ENCODE measurements at regions not wholly inside any gene's neighbourhood (a gene's known extent, or its start where the extent isn't known, plus 50 kb on each side); places are given as distances from the start of the nearest gene placed in this dataset.

DNA sequence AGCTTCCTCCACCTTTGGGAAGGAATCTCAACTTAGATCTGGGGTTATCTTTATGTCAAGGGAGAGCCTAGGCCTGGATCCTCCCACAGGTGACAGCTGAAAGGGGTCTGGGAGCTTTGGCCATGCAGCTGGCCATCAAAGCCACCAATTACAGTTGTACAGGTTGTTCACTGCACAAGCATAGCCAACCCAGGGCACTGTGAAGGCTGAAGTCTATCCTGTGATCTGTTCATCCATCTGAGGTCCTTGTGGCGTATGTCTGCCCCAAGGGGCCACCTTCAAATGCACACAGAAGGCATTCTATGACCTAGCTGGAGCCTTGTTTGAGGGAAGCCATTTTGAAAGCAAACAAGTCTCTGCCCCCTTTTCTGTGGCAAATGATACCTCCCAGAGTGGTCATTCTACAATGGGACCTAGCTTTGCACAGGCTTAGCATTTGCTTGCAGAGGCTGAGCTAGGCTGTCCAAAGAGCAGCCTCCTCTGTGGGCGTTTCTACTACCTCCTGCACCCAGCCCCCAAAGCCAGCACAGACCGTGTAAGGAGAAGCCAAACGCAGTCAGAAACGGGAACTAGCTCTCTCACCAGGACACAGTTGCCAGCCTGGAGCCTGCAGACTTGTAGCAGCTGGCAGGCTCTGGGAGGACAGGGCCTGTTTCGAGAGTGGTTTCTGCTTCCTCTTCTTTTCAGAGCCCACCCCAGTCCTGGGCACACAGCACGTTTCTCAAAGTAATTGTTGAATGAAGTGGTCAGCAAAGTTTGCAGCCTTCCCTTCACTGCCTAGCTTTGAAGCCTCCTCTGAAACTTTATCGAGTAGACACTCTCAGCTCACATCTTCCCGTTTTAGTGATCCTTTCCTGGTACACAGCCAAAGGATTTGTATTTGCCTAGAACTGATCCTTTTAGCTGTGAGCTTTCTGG is 157.3 kb upstream of the SMAD3 start:
- Histone ChIP-seq H3K27ac (peak overlapping the region; percentile 71 to 83 (median 79)), H3K4me3 (no peak overlapping the region), H3K4me1 (peaks cover 0 to 40% (median 26%) of the 10 kb centered on the region in 4 donors), H3K9me3 (no peaks in the 10 kb centered on the region), H3K27me3 (no peaks in the 10 kb centered on the region), H3K36me3 (no peaks in the 10 kb centered on the region)
- DNase-seq = peak; percentile 88
- TF ChIP-seq POLR2AphosphoS5 (IDR thresholded peaks at IDR 0.05) = peak in 3 of 4 donors; percentile 28 to 65 (median 64)
- no peak for TF ChIP-seq EP300 (IDR thresholded peaks at IDR 0.05)
- intact Hi-C loops (cut with DNase I) = no loop called here
- 38 to 59% methylated on average over 9 of the region's 9 CpGs for WGBS, 2 donors

DNA sequence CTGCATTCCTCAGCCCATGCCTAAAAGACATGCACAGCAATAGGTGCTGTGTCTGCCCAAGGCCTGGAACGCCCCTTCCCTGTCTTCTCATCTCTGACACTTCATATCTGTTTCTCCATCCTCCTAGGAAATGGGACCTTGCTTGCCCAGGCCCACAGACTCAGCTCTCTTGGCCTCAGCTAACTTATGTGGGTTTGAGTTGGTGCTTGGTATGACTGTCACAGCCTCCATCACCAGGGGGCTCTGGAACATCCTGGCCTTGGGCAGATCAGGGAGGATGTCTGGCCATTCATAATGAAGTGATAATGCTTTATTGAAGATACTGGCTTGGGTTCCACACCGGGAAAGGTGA is 156.7 kb upstream of the SMAD3 start:
- H3K36me3 ChIP-seq = no peaks in the 10 kb centered on the region
- intact Hi-C loops (cut with DNase I) = no loop called here
- no peak overlapping the region for H3K4me3 ChIP-seq
- WGBS, 2 donors = 49 to 88% methylated on average over 2 of the region's 2 CpGs
- H3K9me3 ChIP-seq = no peaks in the 10 kb centered on the region
- peak overlapping the region; percentile 71 to 83 (median 79) for H3K27ac ChIP-seq
- peaks cover 0 to 37% (median 25%) of the 10 kb centered on the region in 4 donors for H3K4me1 ChIP-seq
- TF ChIP-seq POLR2AphosphoS5 (IDR thresholded peaks at IDR 0.05) (no peak), EP300 (IDR thresholded peaks at IDR 0.05) (no peak), POLR2A (IDR thresholded peaks at IDR 0.05) (no peak)
- TF ChIP-seq, protein P1, sequence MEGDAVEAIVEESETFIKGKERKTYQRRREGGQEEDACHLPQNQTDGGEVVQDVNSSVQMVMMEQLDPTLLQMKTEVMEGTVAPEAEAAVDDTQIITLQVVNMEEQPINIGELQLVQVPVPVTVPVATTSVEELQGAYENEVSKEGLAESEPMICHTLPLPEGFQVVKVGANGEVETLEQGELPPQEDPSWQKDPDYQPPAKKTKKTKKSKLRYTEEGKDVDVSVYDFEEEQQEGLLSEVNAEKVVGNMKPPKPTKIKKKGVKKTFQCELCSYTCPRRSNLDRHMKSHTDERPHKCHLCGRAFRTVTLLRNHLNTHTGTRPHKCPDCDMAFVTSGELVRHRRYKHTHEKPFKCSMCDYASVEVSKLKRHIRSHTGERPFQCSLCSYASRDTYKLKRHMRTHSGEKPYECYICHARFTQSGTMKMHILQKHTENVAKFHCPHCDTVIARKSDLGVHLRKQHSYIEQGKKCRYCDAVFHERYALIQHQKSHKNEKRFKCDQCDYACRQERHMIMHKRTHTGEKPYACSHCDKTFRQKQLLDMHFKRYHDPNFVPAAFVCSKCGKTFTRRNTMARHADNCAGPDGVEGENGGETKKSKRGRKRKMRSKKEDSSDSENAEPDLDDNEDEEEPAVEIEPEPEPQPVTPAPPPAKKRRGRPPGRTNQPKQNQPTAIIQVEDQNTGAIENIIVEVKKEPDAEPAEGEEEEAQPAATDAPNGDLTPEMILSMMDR (IDR thresholded peaks at IDR 0.05) = no peak
- H3K27me3 ChIP-seq = no peaks in the 10 kb centered on the region
- no peak for DNase-seq

GRCh38 chr15:66909381-66909890 is 156.0 kb upstream of the SMAD3 start:
- intact Hi-C loops (cut with DNase I) = no loop called here
- no peaks in the 10 kb centered on the region for H3K9me3 ChIP-seq
- WGBS, 2 donors = 84 to 88% methylated on average over 7 of the region's 7 CpGs
- peak overlapping the region; percentile 71 to 83 (median 79) for H3K27ac ChIP-seq
- no peaks in the 10 kb centered on the region for H3K36me3 ChIP-seq
- no peaks in the 10 kb centered on the region for H3K27me3 ChIP-seq
- peaks cover 0 to 31% (median 21%) of the 10 kb centered on the region in 4 donors for H3K4me1 ChIP-seq
- no peak for DNase-seq
- no peak overlapping the region for H3K4me3 ChIP-seq
- TF ChIP-seq, protein P1 (IDR thresholded peaks at IDR 0.05) = no peak
- TF ChIP-seq EP300 (IDR thresholded peaks at IDR 0.05) = no peak
- no peak for TF ChIP-seq POLR2AphosphoS5 (IDR thresholded peaks at IDR 0.05)
- no peak for TF ChIP-seq POLR2A (IDR thresholded peaks at IDR 0.05)

DNA sequence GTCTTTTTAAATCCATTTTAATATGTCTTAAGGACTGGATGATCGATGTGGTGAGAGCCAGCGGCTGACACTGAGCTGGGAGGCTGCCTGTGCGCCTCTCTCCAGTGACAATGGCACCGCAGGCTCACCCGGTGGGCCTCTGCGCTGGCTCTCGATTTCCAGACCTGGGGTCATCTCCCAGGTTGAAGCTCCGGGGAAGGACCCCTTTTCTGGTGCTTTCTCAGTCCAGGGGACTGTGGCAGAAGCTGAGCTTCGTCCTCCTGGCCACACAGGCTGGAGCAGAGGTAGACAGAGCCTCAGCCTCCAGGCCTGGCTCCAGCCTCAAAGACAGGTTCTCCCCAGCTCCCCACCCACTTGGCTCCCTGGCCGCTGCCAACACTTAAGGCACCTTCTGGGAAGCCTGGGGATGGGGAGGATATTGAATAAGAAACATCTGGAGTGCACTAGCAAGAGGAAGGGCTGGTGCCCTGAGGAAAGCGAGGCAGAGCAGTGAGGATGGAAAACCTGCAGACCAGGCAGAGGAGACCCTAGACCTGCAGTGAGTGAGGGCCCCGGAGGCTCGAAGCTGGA is 154.2 kb upstream of the SMAD3 start:
- DNase-seq = no peak
- 91 to 92% methylated on average over 13 of the region's 13 CpGs for WGBS, 2 donors
- no peak overlapping the region for H3K27ac ChIP-seq
- no peaks in the 10 kb centered on the region for H3K36me3 ChIP-seq
- H3K4me1 ChIP-seq = peaks cover 0 to 30% (median 21%) of the 10 kb centered on the region in 4 donors
- intact Hi-C loops (cut with DNase I) = no loop called here
- TF ChIP-seq, protein P1 (IDR thresholded peaks at IDR 0.05) = no peak
- TF ChIP-seq POLR2AphosphoS5 (IDR thresholded peaks at IDR 0.05) (no peak), EP300 (IDR thresholded peaks at IDR 0.05) (no peak), POLR2A (IDR thresholded peaks at IDR 0.05) (no peak)
- no peak overlapping the region for H3K4me3 ChIP-seq
- H3K27me3 ChIP-seq = no peaks in the 10 kb centered on the region
- no peaks in the 10 kb centered on the region for H3K9me3 ChIP-seq

DNA sequence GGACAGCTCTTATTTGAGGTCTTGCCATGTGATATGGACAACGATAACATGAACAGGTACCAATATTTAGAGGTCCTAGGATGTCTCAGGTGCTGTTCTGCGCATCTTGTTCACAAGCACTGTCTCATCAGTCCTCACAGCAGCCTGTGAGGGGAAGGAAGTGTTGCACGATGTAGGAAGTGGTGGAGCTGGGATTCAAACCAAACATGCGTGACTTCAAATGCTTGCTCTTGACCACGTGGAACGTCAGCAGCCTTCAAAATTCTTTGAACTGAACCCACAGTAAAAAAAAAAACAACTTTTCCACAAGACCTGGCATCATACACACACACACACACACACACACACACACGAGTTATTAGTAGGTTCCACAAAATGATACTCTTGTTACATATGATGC is 153.4 kb upstream of the SMAD3 start:
- Histone ChIP-seq H3K4me1 (peaks cover 0 to 30% (median 20%) of the 10 kb centered on the region in 4 donors), H3K27me3 (no peaks in the 10 kb centered on the region), H3K4me3 (no peak overlapping the region), H3K9me3 (no peaks in the 10 kb centered on the region), H3K36me3 (no peaks in the 10 kb centered on the region), H3K27ac (no peak overlapping the region)
- no peak for DNase-seq
- TF ChIP-seq POLR2A (IDR thresholded peaks at IDR 0.05) (no peak), EP300 (IDR thresholded peaks at IDR 0.05) (no peak), POLR2AphosphoS5 (IDR thresholded peaks at IDR 0.05) (no peak)
- TF ChIP-seq, protein P1 (IDR thresholded peaks at IDR 0.05) = no peak
- 45 to 66% methylated on average over 7 of the region's 7 CpGs for WGBS, 2 donors
- intact Hi-C loops (cut with DNase I) = no loop called here
